H1 (cell line): ENCODE measurements at regions not wholly inside any gene's neighbourhood (a gene's known extent, or its start where the extent isn't known, plus 50 kb on each side); places are given as distances from the start of the nearest gene placed in this dataset.

ENCODE experiments used
- CTCF ChIA-PET: fragments of 300-600 bp; sonication (Branson Sonifier 250); formaldehyde crosslinking; loops from one replicate; lab custom pipeline; 2021; ENCODE audit not compliant: partially characterized antibody; lab: Charles Lee
- POLR2A ChIA-PET: fragments of 300-600 bp; sonication (Branson Sonifier 250); formaldehyde crosslinking; loops from one replicate; lab custom pipeline; 2021; ENCODE audit warnings: inconsistent platforms; ENCODE audit not compliant: partially characterized antibody; lab: Charles Lee
- DNase-seq, 2 experiments: peaks; one replicate each; pipeline versions ENCODE4 v3.0.0 to v3.0.0-alpha.2; 2010 to 2022; ENCODE audit warnings: low spot score in 2 of 2, low read depth in 1 of 2, mixed read lengths in 1 of 2
- FAIRE-seq: peaks from 2 replicates; lab custom pipeline; 2011; peaks lifted over from hg19 to GRCh38; lab: Jason Lieb, UNC
- H2AFZ ChIP-seq: 2 replicates; pipeline ENCODE4 v1.8.1; 2012; ENCODE audit warnings: low read length, inconsistent platforms
- H2AK5ac ChIP-seq: 2 replicates; pipeline ENCODE4 v1.6.1; 2013; ENCODE audit warnings: low read depth, low read length
- H2BK120ac ChIP-seq: replicated peaks from 2 replicates; pipeline ENCODE3; 2013; ENCODE audit warnings: low read depth, low read length, inconsistent platforms
- H2BK12ac ChIP-seq: 2 replicates; pipeline ENCODE4 v1.6.1; 2013; ENCODE audit warnings: low read depth, low read length
- H2BK15ac ChIP-seq: 2 replicates; pipeline ENCODE4 v1.6.1; 2013; ENCODE audit warnings: low read length
- H2BK20ac ChIP-seq: 2 replicates; pipeline ENCODE4 v1.6.1; 2013; ENCODE audit warnings: low read length
- H2BK5ac ChIP-seq: 2 replicates; pipeline ENCODE4 v1.6.1; 2013; ENCODE audit warnings: low read depth, low read length
- H3K14ac ChIP-seq: 2 replicates; pipeline ENCODE4 v1.6.1; 2013; ENCODE audit warnings: inconsistent platforms; ENCODE audit not compliant: insufficient read length
- H3K18ac ChIP-seq: 2 replicates; pipeline ENCODE4 v1.6.1; 2013; ENCODE audit warnings: low read length; ENCODE audit errors: extremely low read depth
- H3K23ac ChIP-seq: 2 replicates; pipeline ENCODE4 v1.6.1; 2013; ENCODE audit warnings: inconsistent platforms; ENCODE audit not compliant: insufficient read length
- H3K23me2 ChIP-seq: 2 replicates; pipeline ENCODE4 v1.6.1; 2013; ENCODE audit warnings: low read depth, low read length
- H3K27ac ChIP-seq: 2 replicates; pipeline ENCODE4 v1.6.1; 2011; ENCODE audit warnings: low read depth, low read length, inconsistent platforms
- H3K27me3 ChIP-seq, 4 experiments: replicated peaks in 1 of 4; 1 replicate in 1 of 4; 2 replicates in 3 of 4; pipeline versions ENCODE4 v1.6.1 to v1.8.1; 2011 to 2013; ENCODE audit warnings: low read length in 3 of 4, mild to moderate bottlenecking in 3 of 4, inconsistent platforms in 2 of 4, mixed read lengths in 2 of 4, moderate library complexity in 1 of 4; ENCODE audit not compliant: control insufficient read depth in 3 of 4, insufficient read depth in 3 of 4; ENCODE audit errors: extremely low read depth in 1 of 4
- H3K36me3 ChIP-seq, 4 experiments: 2 replicates each; pipeline versions ENCODE4 v1.6.1 to v1.8.1; 2011 to 2013; ENCODE audit warnings: mild to moderate bottlenecking in 4 of 4, low read length in 3 of 4, moderate library complexity in 2 of 4, control low read depth in 1 of 4, inconsistent platforms in 1 of 4; ENCODE audit not compliant: insufficient read depth in 4 of 4, control insufficient read depth in 2 of 4
- H3K4ac ChIP-seq: replicated peaks from 2 replicates; pipeline ENCODE3; 2013; ENCODE audit warnings: low read length, low read depth, mixed read lengths, inconsistent platforms; ENCODE audit not compliant: insufficient read length
- H3K4me1 ChIP-seq, 4 experiments: replicated peaks in 1 of 4; 1 replicate in 1 of 4; 2 replicates in 3 of 4; pipeline versions ENCODE4 v1.6.1 to v1.8.1; 2011 to 2013; ENCODE audit warnings: low read length in 3 of 4, inconsistent platforms in 2 of 4, mixed read lengths in 1 of 4; ENCODE audit not compliant: insufficient read depth in 4 of 4, control insufficient read depth in 3 of 4
- H3K4me2 ChIP-seq, 2 experiments: 2 replicates each; pipeline versions ENCODE4 v1.6.1 to v1.8.1; 2011 to 2013; ENCODE audit warnings: low read depth in 2 of 2, low read length in 2 of 2, control low read depth in 1 of 2, inconsistent platforms in 1 of 2, mild to moderate bottlenecking in 1 of 2; ENCODE audit not compliant: insufficient read depth in 1 of 2
- H3K4me3 ChIP-seq, 4 experiments: fragments of 200-600, 300-600 bp in 1 of 4; sonication (generic), shearing (Covaris generic), sonication (Bioruptor Twin) in 1 of 4; 2 replicates each; pipeline versions ENCODE4 v1.5.1 to v1.8.1; 2011 to 2016; ENCODE audit warnings: low read length in 4 of 4, low read depth in 3 of 4, control low read depth in 2 of 4, inconsistent platforms in 2 of 4, mild to moderate bottlenecking in 2 of 4, mixed read lengths in 1 of 4, moderate library complexity in 1 of 4; ENCODE audit not compliant: insufficient read depth in 2 of 4; ENCODE audit errors: extremely low read depth in 1 of 4
- H3K56ac ChIP-seq: replicated peaks from 2 replicates; pipeline ENCODE3; 2013; ENCODE audit warnings: low read depth, mild to moderate bottlenecking, mixed read lengths, low read length, inconsistent platforms; ENCODE audit not compliant: insufficient read length
- H3K79me1 ChIP-seq: 2 replicates; pipeline ENCODE4 v1.6.1; 2013; ENCODE audit warnings: low read depth, low read length, control low read depth
- H3K79me2 ChIP-seq, 2 experiments: 2 replicates each; pipeline versions ENCODE4 v1.6.1 to v1.8.1; 2012 to 2013; ENCODE audit warnings: low read length in 2 of 2, mild to moderate bottlenecking in 2 of 2, inconsistent platforms in 1 of 2; ENCODE audit not compliant: insufficient read depth in 2 of 2, control insufficient read depth in 1 of 2
- H3K9ac ChIP-seq, 4 experiments: replicated peaks in 1 of 4; 1 replicate in 1 of 4; 2 replicates in 3 of 4; pipeline versions ENCODE4 v1.6.1 to v1.8.1; 2011 to 2013; ENCODE audit warnings: low read depth in 3 of 4, low read length in 3 of 4, control low read depth in 2 of 4, mild to moderate bottlenecking in 2 of 4, moderate library complexity in 2 of 4, inconsistent platforms in 1 of 4; ENCODE audit errors: extremely low read depth in 1 of 4
- H3K9me3 ChIP-seq, 2 experiments: 2 replicates each; pipeline versions ENCODE4 v1.6.1 to v1.8.1; 2012 to 2013; ENCODE audit warnings: mild to moderate bottlenecking in 2 of 2, moderate library complexity in 2 of 2, control low read depth in 1 of 2, inconsistent platforms in 1 of 2, low read depth in 1 of 2, low read length in 1 of 2, mixed read lengths in 1 of 2; ENCODE audit not compliant: insufficient read depth in 2 of 2
- H4K20me1 ChIP-seq, 2 experiments: replicated peaks in 1 of 2; 2 replicates each; pipeline versions ENCODE3 to v1.8.1; 2011 to 2013; ENCODE audit warnings: inconsistent platforms in 2 of 2, low read length in 2 of 2, mild to moderate bottlenecking in 1 of 2; ENCODE audit not compliant: insufficient read depth in 2 of 2, control insufficient read depth in 1 of 2
- H4K5ac ChIP-seq: 2 replicates; pipeline ENCODE4 v1.6.1; 2013; ENCODE audit warnings: low read length, low read depth, mixed read lengths, inconsistent platforms; ENCODE audit not compliant: insufficient read length
- H4K8ac ChIP-seq: 2 replicates; pipeline ENCODE4 v1.8.0; 2013; ENCODE audit warnings: mild to moderate bottlenecking, moderate library complexity, low read length, inconsistent platforms; ENCODE audit not compliant: insufficient read depth; ENCODE audit errors: extremely low read depth
- H4K91ac ChIP-seq: replicated peaks from 2 replicates; pipeline ENCODE3; 2013; ENCODE audit warnings: low read length, mixed read lengths, inconsistent platforms; ENCODE audit not compliant: insufficient read length
- ASH2L ChIP-seq: fragments of 200-600, 300-600 bp; sonication (generic); IDR thresholded peaks from one replicate; pipeline ENCODE4 v1.7.1; 2017; ENCODE audit warnings: low read length
- BCL11A ChIP-seq, 2 experiments: IDR thresholded peaks; one replicate each; pipeline ENCODE4 v1.6.1; 2011; ENCODE audit warnings: low read depth in 2 of 2, low read length in 2 of 2, mild to moderate bottlenecking in 2 of 2
- CBX8 ChIP-seq: fragments of 300-800, 300-1000 bp; sonication (generic); IDR thresholded peaks from 2 replicates; pipeline ENCODE4 v1.7.1; 2016; ENCODE audit warnings: low read depth, low read length, borderline replicate concordance
- CHD2 ChIP-seq: IDR thresholded peaks from 2 replicates; pipeline ENCODE4 v1.6.1; 2012; ENCODE audit warnings: low read length, improper control_type of control experiment
- EZH2 ChIP-seq: fragments of 200-600 bp; sonication (generic); IDR thresholded peaks from 2 replicates; pipeline ENCODE4 v1.7.1; 2012; ENCODE audit warnings: low read depth, mild to moderate bottlenecking, moderate library complexity, low read length, inconsistent platforms; ENCODE audit not compliant: severe bottlenecking
- MAFK ChIP-seq: IDR thresholded peaks from 2 replicates; pipeline ENCODE4 v1.6.1; 2012; ENCODE audit warnings: low read depth, mild to moderate bottlenecking, improper control_type of control experiment, low read length
- POLR2AphosphoS5 ChIP-seq: IDR thresholded peaks from 2 replicates; pipeline ENCODE4 v1.6.1; 2011; ENCODE audit warnings: low read depth, low read length
- RAD21 ChIP-seq, 2 experiments: IDR thresholded peaks in 1 of 2; conservative IDR thresholded peaks in 1 of 2; 2 replicates each; pipeline ENCODE4 v1.6.1; 2011; ENCODE audit warnings: low read depth in 2 of 2, low read length in 2 of 2, improper control_type of control experiment in 1 of 2, inconsistent platforms in 1 of 2, mild to moderate bottlenecking in 1 of 2, moderate library complexity in 1 of 2
- SP2 ChIP-seq: IDR thresholded peaks from 2 replicates; pipeline ENCODE4 v1.6.1; 2012; ENCODE audit warnings: mild to moderate bottlenecking, low read length, inconsistent platforms
- TAF7 ChIP-seq: optimal IDR thresholded peaks from 2 replicates; pipeline ENCODE3; 2011; ENCODE audit warnings: low read depth, mild to moderate bottlenecking, inconsistent platforms, low read length, moderate library complexity, borderline replicate concordance
- WGBS, 2 experiments: shearing (Covaris generic) in 1 of 2; methylation state at CpG; one replicate each; pipeline versions ENCODE4 v1.1.6 to v1.1.7; 2013 to 2015; ENCODE audit warnings: low lambda C conversion rate in 2 of 2, mixed read lengths in 2 of 2, inconsistent platforms in 1 of 2, low coverage in 1 of 2, missing lambda C conversion rate in 1 of 2; ENCODE audit not compliant: insufficient replicate concordance in 2 of 2, insufficient coverage in 1 of 2, insufficient read length in 1 of 2; ENCODE audit errors: extremely low coverage in 1 of 2, missing lambda C conversion rate in 1 of 2; 5-methylcytosine and 5-hydroxymethylcytosine counted together

DNA sequence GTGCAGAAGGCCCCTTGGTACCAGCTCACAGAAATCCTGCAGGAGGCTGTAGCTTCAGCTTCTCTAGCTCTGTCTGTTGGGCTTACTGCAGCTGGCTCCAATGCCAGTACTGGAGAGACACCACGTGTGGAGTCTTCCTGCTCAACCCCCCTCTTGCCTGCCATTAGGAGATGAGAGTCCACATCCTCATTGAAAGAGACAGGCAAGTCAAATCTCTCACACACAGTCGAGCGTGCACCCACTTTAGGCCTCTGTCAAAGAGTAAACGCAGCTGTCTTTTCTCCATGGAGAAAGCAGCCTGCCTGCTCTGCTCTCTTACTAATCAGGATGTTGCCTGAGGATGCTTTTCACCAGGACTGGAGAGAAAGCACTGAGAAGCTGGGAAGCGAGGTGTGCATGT lies 523.0 kb upstream of the NBEA start:
- H2AFZ ChIP-seq = peak overlapping the region; percentile 87; the same call in 1 of the 2 replicates
- 85% methylated on average over 5 of the region's 5 CpGs; no CpG with 5 or more reads in 1 of the 2 experiments for WGBS, 2 experiments
- H3K9ac ChIP-seq = no peak overlapping the region
- H3K14ac ChIP-seq = no peak overlapping the region
- no peaks in the 10 kb centered on the region; the same call in 1 of the 2 replicates for H3K23me2 ChIP-seq
- no peaks in the 10 kb centered on the region for H4K20me1 ChIP-seq
- no peak overlapping the region for H2BK15ac ChIP-seq
- H3K79me1 ChIP-seq = no peaks in the 10 kb centered on the region
- H2BK5ac ChIP-seq = no peak overlapping the region
- FAIRE-seq (no peak), DNase-seq (no peak)
- H3K4me3 ChIP-seq = no peak overlapping the region
- H4K91ac ChIP-seq = no peak overlapping the region
- H2BK120ac ChIP-seq = no peak overlapping the region
- no peak overlapping the region for H3K4me2 ChIP-seq
- no peak overlapping the region for H2BK12ac ChIP-seq
- no peaks in the 10 kb centered on the region for H3K27me3 ChIP-seq
- no peak overlapping the region for H3K18ac ChIP-seq
- H4K8ac ChIP-seq = no peak overlapping the region
- no peak overlapping the region for H3K23ac ChIP-seq
- no peak overlapping the region for H2BK20ac ChIP-seq
- no peak overlapping the region for H3K27ac ChIP-seq
- H3K9me3 ChIP-seq = no peaks in the 10 kb centered on the region
- H3K36me3 ChIP-seq = no peaks in the 10 kb centered on the region
- CTCF ChIA-PET = interaction anchor here (0.6 to 1.3 kb wide), 2 partner anchors 12 to 779 kb away, joined by 3 read pairs; no protein-coding TSS in a partner anchor
- no peak overlapping the region for H3K56ac ChIP-seq
- H3K4me1 ChIP-seq = no peaks in the 10 kb centered on the region
- no peaks in the 10 kb centered on the region for H3K79me2 ChIP-seq
- no peak overlapping the region for H3K4ac ChIP-seq
- no peak overlapping the region for H4K5ac ChIP-seq
- TF ChIP-seq MAFK (no peak), BCL11A (IDR thresholded peaks at IDR 0.05; ENCODE audit: low read depth in 2 of 2, low read length in 2 of 2) (no peak), SP2 (no peak), CBX8 (no peak), TAF7 (no peak), POLR2AphosphoS5 (no peak), CHD2 (no peak), EZH2 (no peak), ASH2L (no peak), RAD21 (IDR thresholded peaks at IDR 0.05 in 1 of 2, conservative IDR thresholded peaks at IDR 0.05 in 1 of 2; ENCODE audit: low read depth in 2 of 2, low read length in 2 of 2) (no peak)
- POLR2A ChIA-PET = no interaction called here
- H2AK5ac ChIP-seq = no peak overlapping the region
